ENCODE measurements at regions not wholly inside any gene's neighbourhood (a gene's known extent, or its start where the extent isn't known, plus 50 kb on each side); places are given as distances from the start of the nearest gene placed in this dataset.
"Not testable (repeated sequence)": the region's sequence is repeated elsewhere in the genome, so short reads cannot be mapped to it uniquely, and the experiment has no call there.

DNA sequence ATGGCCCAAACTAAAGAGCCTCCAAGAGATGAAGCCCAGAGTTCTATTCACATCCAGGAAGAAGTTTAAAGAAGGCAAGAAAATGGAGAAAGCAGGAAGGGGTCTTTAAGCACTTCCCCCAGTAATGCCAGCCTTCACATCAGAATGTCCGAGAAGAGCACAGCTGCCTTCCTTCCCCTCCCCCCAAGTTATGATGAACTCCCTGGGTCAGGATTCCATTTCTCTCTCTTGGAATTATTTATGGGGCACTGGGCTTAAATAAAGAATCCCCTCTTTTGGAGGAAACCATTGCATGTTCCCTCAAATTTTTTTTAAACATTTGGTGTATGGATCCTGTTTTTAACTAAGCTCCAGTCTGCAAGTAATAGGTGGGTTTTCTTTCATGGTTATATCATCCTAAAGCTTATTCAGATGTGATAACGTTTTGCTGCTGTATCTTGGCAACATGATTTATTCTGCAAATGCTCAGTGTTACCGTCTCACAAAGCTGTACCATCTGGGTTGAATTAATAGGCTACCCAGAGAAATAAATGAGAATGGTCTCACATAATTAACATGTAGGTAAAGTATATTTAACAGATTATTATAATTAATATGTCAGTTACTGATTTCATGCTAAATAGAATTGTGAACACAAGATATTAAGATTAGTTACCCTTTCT is 160.9 kb upstream of the TOX3 start:
- H3K9me3 Mint-ChIP-seq = no peaks in the 10 kb centered on the region
- no peaks in the 10 kb centered on the region for H3K27me3 Mint-ChIP-seq
- DNase-seq = no peak
- H3K4me3 Mint-ChIP-seq = no peak overlapping the region
- H3K36me3 Mint-ChIP-seq = no peaks in the 10 kb centered on the region
- no peaks in the 10 kb centered on the region for H3K4me1 Mint-ChIP-seq
- no peak overlapping the region for H3K27ac Mint-ChIP-seq

DNA sequence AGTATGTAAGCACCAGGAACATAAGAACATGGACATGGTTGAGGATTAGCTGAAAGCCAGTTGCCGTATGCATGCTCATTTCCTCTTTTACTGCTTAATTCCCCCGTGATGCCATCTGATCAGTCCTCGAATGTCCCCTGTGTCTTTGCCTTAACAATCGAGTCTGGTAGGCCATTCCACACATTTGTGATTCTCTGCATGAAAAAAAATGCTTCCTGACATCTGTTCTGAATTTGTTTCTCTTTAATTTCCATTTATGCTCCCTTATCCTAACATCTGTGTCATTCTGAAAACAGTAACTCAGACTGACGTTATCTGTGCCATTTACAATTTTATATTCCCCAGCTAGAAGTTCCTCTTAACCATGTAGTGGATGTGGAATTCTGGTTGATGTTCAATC is 158.2 kb upstream of the TOX3 start:
- no peak for DNase-seq

DNA sequence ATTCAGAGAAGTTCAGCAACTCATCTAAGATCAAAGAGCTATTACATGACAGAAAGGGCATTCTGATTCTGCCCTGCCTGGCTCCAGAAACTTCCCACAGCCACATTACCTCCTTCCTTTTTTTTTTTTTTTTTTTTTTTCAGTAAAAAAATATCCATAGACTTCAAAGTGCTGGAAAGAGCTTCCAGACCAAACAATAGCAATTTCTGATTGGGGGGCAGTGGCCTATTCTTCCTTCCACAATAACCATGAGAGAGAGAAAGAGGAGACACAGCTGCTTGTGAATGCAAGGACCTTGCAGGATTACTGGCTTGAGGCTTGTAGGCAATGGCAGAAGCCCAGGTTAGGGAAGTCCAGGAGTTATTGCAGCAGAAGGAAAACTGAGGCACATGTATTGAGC is 151.0 kb upstream of the TOX3 start:
- peaks cover 6% of the 10 kb centered on the region for H3K9me3 Mint-ChIP-seq
- no peaks in the 10 kb centered on the region for H3K4me1 Mint-ChIP-seq
- H3K4me3 Mint-ChIP-seq = no peak overlapping the region
- H3K27me3 Mint-ChIP-seq = no peaks in the 10 kb centered on the region
- no peak for DNase-seq
- no peak overlapping the region for H3K27ac Mint-ChIP-seq
- no peaks in the 10 kb centered on the region for H3K36me3 Mint-ChIP-seq

More for the DNA sequence above, 158.2 kb upstream of the TOX3 start:
- Mint-ChIP-seq H3K4me1 (no peaks in the 10 kb centered on the region), H3K27ac (no peak overlapping the region), H3K36me3 (no peaks in the 10 kb centered on the region), H3K4me3 (no peak overlapping the region), H3K9me3 (no peaks in the 10 kb centered on the region), H3K27me3 (no peaks in the 10 kb centered on the region)

- H3K27ac Mint-ChIP-seq = no peak overlapping the region
- no peak overlapping the region for H3K4me3 Mint-ChIP-seq
- no peaks in the 10 kb centered on the region for H3K36me3 Mint-ChIP-seq
- no peak for DNase-seq
- no peaks in the 10 kb centered on the region for H3K27me3 Mint-ChIP-seq
- peaks cover 12% of the 10 kb centered on the region for H3K9me3 Mint-ChIP-seq
- H3K4me1 Mint-ChIP-seq = no peaks in the 10 kb centered on the region
Measured at GRCh38 chr16:52696126-52696525, 149.2 kb upstream of the TOX3 start.

DNA sequence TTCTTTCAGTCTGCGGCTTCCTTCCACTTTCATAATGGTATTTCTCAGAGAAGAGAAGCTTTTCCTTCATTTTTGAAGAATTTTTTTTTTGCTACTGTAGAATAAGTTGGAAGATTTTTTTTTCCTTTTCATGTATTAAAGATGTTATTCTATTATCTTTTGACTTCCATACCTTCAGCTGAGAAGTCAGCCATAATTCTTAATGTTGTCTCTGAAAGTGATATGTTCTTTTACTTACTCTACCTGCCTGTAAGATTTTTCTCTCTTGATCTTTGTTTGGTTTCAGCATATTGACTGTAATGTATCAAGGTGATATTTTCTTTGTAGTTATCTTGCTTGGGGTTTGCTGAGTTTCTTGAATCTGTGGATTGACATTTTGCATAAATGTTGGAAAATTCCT is 143.5 kb upstream of the TOX3 start:
- no peaks in the 10 kb centered on the region for H3K4me1 Mint-ChIP-seq
- no peak overlapping the region for H3K4me3 Mint-ChIP-seq
- no peak for DNase-seq
- H3K9me3 Mint-ChIP-seq = peaks cover 18% of the 10 kb centered on the region
- H3K27me3 Mint-ChIP-seq = no peaks in the 10 kb centered on the region
- no peaks in the 10 kb centered on the region for H3K36me3 Mint-ChIP-seq
- no peak overlapping the region for H3K27ac Mint-ChIP-seq

- no peaks in the 10 kb centered on the region for H3K36me3 Mint-ChIP-seq
- H3K27me3 Mint-ChIP-seq = no peaks in the 10 kb centered on the region
- H3K4me3 Mint-ChIP-seq = no peak overlapping the region
- no peak overlapping the region for H3K27ac Mint-ChIP-seq
- no peak for DNase-seq
- H3K4me1 Mint-ChIP-seq = no peaks in the 10 kb centered on the region
- H3K9me3 Mint-ChIP-seq = peaks cover 8% of the 10 kb centered on the region
Measured at GRCh38 chr16:52680993-52681392, 134.1 kb upstream of the TOX3 start.

- Mint-ChIP-seq H3K27me3 (no peaks in the 10 kb centered on the region), H3K36me3 (no peaks in the 10 kb centered on the region)
Measured at GRCh38 chr16:52677501-52677900, 130.6 kb upstream of the TOX3 start.

DNA sequence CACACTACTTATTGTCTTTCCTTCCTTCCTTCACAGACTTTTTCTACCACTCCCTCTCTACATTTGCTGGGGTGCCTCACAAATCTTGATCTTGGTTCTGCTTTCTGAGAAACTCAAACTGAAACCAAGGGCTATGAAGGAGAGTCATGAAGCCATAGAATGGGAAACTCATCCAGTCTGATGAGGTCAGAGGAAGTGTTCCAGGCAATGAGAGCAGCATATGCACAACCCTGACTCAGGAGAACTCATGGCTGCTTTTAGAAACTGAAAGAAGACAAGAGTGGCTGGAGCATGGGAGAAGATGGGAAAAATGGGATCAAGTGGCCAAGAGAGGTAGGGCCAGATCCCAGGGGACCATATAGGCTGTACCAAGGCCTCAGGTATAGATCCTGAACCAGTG is 130.0 kb upstream of the TOX3 start:
- no peaks in the 10 kb centered on the region for H3K36me3 Mint-ChIP-seq
- no peak overlapping the region for H3K4me3 Mint-ChIP-seq
- H3K27me3 Mint-ChIP-seq = no peaks in the 10 kb centered on the region
- H3K9me3 Mint-ChIP-seq = no peaks in the 10 kb centered on the region
- no peaks in the 10 kb centered on the region for H3K4me1 Mint-ChIP-seq
- DNase-seq = no peak
- no peak overlapping the region for H3K27ac Mint-ChIP-seq

More at GRCh38 chr16:52677501-52677900, 130.6 kb upstream of the TOX3 start:
- H3K9me3 Mint-ChIP-seq = no peaks in the 10 kb centered on the region
- no peak overlapping the region for H3K4me3 Mint-ChIP-seq
- DNase-seq = no peak
- H3K4me1 Mint-ChIP-seq = no peaks in the 10 kb centered on the region
- H3K27ac Mint-ChIP-seq = no peak overlapping the region

- no peaks in the 10 kb centered on the region for H3K27me3 Mint-ChIP-seq
- H3K36me3 Mint-ChIP-seq = no peaks in the 10 kb centered on the region
- H3K9me3 Mint-ChIP-seq = peaks cover 2% of the 10 kb centered on the region
- H3K27ac Mint-ChIP-seq = no peak overlapping the region
- no peak for DNase-seq
- no peak overlapping the region for H3K4me3 Mint-ChIP-seq
- no peaks in the 10 kb centered on the region for H3K4me1 Mint-ChIP-seq
Measured at GRCh38 chr16:52671590-52671989, 124.6 kb upstream of the TOX3 start.

DNA sequence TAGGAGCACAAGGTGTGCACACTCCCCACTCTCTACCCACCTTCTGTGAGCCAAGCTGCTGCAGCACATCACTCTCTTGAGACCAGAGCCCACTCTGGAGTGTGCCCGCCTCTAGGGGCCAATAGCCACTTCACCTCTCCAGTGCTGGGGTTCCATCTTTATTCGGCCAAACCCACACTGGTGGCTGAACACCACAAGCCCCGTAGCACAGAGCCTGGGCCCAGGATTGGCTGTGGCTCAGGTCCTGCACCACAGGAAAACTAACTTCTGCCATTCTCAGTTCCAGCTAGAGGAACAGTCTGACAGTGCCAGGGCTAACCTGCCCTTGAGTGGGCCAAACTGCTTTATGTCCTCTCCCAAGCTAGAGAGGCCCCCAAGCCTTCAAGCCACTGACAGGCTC is 111.0 kb upstream of the TOX3 start:
- H3K9me3 Mint-ChIP-seq = peaks cover 21% of the 10 kb centered on the region
- no peak overlapping the region for H3K4me3 Mint-ChIP-seq
- H3K4me1 Mint-ChIP-seq = no peaks in the 10 kb centered on the region
- H3K27ac Mint-ChIP-seq = no peak overlapping the region
- DNase-seq = no peak
- peaks cover 3% of the 10 kb centered on the region for H3K27me3 Mint-ChIP-seq
- H3K36me3 Mint-ChIP-seq = no peaks in the 10 kb centered on the region

- H3K4me3 Mint-ChIP-seq, H3K27me3 Mint-ChIP-seq, H3K27ac Mint-ChIP-seq, H3K36me3 Mint-ChIP-seq, H3K4me1 Mint-ChIP-seq, DNase-seq: not testable (repeated sequence)
- H3K9me3 Mint-ChIP-seq = peaks cover 15% of the 10 kb centered on the region
Measured at GRCh38 chr16:52655916-52656315, 109.0 kb upstream of the TOX3 start.

DNA sequence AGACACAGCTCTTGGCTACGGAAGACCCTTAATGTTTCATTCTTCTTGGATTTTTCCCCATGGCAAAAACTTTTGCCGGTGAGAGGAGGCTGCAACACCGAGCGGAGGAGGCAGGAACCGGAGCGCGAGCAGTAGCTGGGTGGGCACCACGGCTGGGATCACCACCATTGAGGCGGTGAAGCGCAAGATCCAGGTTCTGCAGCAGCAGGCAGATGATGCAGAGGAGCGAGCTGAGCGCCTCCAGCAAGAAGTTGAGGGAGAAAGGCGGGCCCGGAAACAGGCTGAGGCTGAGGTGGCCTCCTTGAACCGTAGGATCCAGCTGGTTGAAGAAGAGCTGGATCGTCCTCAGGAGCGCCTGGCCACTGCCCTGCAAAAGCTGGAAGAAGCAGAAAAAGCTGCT is 108.2 kb upstream of the TOX3 start:
- peaks cover 11% of the 10 kb centered on the region for H3K9me3 Mint-ChIP-seq
- H3K4me3 Mint-ChIP-seq, H3K27ac Mint-ChIP-seq, DNase-seq, H3K27me3 Mint-ChIP-seq, H3K36me3 Mint-ChIP-seq, H3K4me1 Mint-ChIP-seq: not testable (repeated sequence)

DNA sequence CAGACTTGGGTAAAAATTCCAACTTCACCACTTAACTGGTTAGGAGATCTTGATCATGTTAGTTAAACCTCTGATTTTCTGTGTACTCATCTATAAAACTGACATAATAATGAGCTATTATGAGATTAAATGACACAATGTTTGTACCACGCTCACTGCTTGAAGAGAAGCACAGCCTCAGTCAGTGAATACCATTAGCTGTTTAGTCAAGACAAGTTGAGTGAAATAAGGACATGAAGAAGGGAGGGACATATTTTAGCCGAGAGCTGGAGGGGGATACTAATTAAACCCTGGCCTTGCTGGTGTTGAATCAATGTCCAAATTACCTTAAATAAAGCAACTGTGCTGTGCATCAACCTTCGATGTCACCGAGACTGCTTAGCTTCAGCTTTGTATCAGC is 105.1 kb upstream of the TOX3 start:
- Mint-ChIP-seq H3K4me3 (no peak overlapping the region), H3K9me3 (peaks cover 3% of the 10 kb centered on the region), H3K27me3 (peaks cover 3% of the 10 kb centered on the region), H3K4me1 (no peaks in the 10 kb centered on the region), H3K36me3 (no peaks in the 10 kb centered on the region), H3K27ac (no peak overlapping the region)
- no peak for DNase-seq

DNA sequence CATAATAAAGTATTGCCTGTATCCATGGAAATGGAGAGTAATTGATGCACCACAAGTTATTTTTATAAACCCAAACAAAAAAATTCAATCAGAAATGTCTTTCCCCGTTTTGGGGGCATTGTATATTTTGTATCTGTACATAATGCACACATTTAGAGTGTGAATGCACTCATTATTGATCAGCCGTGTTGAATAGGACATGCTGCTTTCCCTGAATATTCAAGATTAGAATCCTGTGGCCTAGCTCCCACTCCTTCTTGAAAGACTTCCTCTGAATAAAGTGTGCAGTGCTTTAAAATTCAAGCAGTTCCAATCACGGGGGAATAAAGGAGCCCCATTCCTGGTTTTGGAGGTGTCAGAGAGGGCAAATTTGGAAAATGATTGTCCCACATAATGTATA is 103.8 kb upstream of the TOX3 start:
- Mint-ChIP-seq H3K27ac (no peak overlapping the region), H3K9me3 (peaks cover 6% of the 10 kb centered on the region), H3K36me3 (no peaks in the 10 kb centered on the region), H3K4me3 (no peak overlapping the region), H3K4me1 (no peaks in the 10 kb centered on the region), H3K27me3 (peaks cover 3% of the 10 kb centered on the region)
- DNase-seq = no peak

DNA sequence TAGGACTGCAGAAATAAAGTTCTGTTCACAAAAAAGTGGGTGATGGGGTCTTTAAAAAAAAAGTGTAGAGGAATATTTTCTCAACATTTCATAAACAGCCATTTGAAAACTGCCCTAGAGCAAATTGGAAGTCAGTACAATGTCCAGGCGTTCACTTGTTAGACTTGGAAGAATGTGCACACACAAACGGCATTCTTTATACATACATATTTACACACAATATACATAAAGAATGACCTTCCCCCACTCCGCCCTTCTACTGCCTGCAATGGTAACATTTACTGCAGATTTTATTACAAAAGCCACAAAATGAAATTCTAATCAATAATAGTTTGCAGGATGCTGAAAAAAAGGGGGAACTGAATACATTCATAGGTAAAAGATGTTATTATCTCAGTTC is 103.4 kb upstream of the TOX3 start:
- no peak for DNase-seq
- Mint-ChIP-seq H3K4me1 (no peaks in the 10 kb centered on the region), H3K36me3 (no peaks in the 10 kb centered on the region), H3K9me3 (peaks cover 3% of the 10 kb centered on the region), H3K27ac (no peak overlapping the region), H3K27me3 (peaks cover 2% of the 10 kb centered on the region), H3K4me3 (no peak overlapping the region)

- Mint-ChIP-seq H3K27me3 (peaks cover 4% of the 10 kb centered on the region), H3K4me1 (no peaks in the 10 kb centered on the region), H3K27ac (no peak overlapping the region), H3K9me3 (peaks cover 3% of the 10 kb centered on the region), H3K4me3 (no peak overlapping the region), H3K36me3 (no peaks in the 10 kb centered on the region)
- DNase-seq = no peak
Measured at GRCh38 chr16:52649870-52650269, 102.9 kb upstream of the TOX3 start.
